Fibroblast of the conjunctiva (primary cell): ENCODE measurements at regions not wholly inside any gene's neighbourhood (a gene's known extent, or its start where the extent isn't known, plus 50 kb on each side); places are given as distances from the start of the nearest gene placed in this dataset.

Experiments
- DNase-seq: peaks from one replicate; pipeline ENCODE4 v3.0.0-alpha.2; 2010; ENCODE audit warnings: low read depth

DNA sequence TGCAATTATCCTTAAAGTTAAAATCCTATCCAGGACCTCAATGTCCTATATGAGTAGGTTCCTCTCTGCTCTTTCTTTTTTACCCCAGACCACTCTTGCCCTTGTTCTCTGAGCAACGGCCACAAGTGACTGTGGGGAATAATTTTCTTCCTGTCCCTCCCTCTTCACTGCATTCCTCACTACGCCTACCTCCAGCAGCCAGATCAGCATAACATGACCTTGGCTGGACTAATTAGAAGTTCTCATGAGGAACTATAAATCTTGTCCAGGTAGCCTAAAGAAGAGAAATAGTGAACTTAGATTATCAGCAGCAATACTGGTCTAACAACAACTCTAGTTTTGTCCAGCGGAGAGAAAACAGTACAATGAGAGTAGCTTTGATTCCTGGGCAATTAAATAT, 643.8 kb upstream of the KLHL29 start:
- no peak for DNase-seq

DNA sequence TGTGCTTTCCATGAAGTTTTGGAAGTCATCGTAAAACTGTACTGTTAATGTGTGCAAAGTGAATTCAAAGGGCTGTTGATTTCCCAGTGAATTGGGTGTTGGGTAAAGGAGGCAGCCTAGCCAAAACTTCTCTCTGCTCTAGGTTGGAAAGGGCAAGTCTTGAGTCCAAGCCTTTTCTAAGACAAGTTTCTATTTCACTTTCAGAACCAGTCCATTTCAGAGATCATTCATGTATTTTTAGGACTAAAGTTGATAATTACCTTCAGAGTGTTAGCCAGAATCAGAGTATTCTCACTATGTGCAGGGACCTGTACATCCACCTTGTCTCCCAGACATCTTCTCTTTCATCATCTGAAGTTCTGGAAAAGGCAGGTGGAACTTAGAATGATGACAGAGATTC, 636.1 kb upstream of the KLHL29 start:
- no peak for DNase-seq

GRCh38 chr2:22753476-22753875, 631.5 kb upstream of the KLHL29 start:
- no peak for DNase-seq

GRCh38 chr2:22756276-22757043, 628.5 kb upstream of the KLHL29 start:
- no peak for DNase-seq

- no peak for DNase-seq
Observed at GRCh38 chr2:22769497-22769896, 615.5 kb upstream of the KLHL29 start.

- DNase-seq, result no peak
Observed at GRCh38 chr2:22784566-22784965, 600.4 kb upstream of the KLHL29 start.

DNA sequence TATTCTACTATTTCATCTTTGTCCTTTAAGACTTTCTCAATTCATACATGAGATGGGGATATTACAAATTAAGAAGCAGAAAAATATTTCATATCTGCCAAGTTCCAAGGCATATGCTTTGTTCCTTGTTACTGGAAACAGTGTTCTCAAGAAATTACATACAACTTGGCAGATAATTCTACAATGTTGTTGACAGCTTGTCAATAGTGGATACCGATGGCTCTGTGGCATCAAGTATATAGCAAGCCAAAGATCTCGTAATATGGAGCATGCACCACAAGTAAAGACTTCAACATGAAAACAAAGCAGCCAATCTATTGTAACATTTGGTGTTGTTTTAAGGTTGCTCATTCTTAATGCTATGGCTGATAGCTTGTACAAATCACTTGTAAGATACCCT, 598.2 kb upstream of the KLHL29 start:
- DNase-seq, result no peak

GRCh38 chr2:22787745-22788144, 597.2 kb upstream of the KLHL29 start:
- DNase-seq, result no peak

- no peak for DNase-seq
Observed at GRCh38 chr2:22788749-22789327, 596.1 kb upstream of the KLHL29 start.

- no peak for DNase-seq
Observed at GRCh38 chr2:22795287-22795866, 589.6 kb upstream of the KLHL29 start.

GRCh38 chr2:22798386-22798785, 586.6 kb upstream of the KLHL29 start:
- DNase-seq, result no peak

DNA sequence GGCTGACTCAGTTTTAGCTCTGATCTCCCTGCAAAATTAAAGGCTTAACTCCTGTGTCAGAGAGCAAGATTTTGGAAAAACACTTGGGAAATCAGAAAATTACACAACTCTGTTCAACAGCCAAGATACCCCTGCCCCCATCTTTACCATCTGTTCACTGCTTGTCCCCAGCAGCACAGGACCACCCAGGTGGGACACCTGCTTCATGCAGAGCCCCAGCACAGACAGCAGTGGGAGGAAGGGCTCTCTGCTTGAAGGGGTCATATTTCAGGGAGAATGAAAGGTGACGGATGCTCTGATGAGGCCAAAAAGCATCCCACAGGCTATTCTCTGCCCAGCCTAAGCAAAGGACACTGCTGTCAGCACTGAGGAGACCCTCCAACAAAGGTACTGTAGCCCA, 584.6 kb upstream of the KLHL29 start:
- no peak for DNase-seq

GRCh38 chr2:22801071-22801470, 583.9 kb upstream of the KLHL29 start:
- DNase-seq, result no peak

GRCh38 chr2:22801970-22802369, 583.0 kb upstream of the KLHL29 start:
- no peak for DNase-seq

- DNase-seq, result no peak
Observed at GRCh38 chr2:22807872-22808271, 577.1 kb upstream of the KLHL29 start.

DNA sequence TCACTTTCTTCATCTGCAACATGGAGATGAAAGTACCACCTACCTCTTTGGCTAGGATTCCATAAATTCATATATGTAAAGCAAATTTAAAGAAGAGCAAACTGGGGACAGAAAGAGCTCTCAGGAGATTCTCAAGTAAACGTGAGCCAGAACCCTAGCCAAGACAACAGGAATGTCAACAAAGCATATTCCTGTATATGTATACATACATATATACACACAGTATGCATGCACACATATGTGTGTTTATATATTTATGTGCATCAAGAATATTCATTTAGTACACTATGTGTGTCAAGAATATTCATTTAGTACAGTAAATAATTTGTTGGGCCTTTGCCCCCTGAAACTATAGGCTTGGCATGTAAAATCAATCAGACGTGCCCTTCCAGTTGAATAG, 574.4 kb upstream of the KLHL29 start:
- no peak for DNase-seq

DNA sequence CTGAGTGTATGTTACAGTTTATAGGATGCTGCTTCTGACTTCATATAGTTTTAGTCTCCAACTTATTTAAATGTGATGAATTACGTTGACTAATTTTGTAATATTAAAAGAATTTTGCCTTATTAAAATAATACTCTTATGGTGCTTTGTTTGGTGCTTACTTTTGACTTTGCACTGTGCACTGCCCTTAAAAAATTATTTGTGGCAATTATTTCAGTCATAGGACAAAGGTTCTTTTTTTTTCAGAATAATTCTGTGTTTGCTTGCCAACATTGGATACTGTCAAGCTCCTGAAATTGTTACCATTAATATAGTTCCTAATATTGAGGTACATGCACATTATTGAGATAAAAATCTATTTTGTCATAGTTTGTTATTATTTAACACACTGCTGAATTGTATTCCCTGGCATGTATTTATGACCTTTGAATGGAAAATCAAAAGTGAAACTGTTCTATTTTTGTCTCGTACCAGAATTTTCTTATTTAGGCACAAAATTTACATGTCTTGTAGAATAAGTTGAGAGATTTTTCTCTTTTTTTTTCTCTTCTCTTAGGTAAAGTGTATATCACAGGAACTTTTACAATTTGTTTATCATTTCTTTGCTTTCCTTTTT, 572.8 kb upstream of the KLHL29 start:
- no peak for DNase-seq

DNA sequence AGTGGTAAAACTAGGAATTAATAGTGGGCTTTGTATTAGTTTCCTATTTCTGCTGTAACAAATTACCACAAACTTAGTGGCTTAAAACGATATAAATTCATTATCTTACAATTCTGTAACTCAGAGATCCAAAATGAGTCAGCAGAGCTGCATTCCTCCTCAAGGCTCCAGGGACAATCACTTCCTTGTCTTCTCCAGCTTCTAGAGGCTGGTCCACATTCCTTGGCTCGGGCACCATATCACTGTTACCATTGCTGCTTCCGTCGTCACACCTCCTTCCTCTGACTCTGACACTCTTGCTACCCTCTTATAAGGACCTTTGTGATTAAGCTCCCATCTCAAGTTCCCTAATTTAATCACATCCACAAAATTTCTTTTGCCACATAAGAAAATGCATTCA, 567.8 kb upstream of the KLHL29 start:
- no peak for DNase-seq

- DNase-seq, result no peak
Observed at GRCh38 chr2:22821458-22821857, 563.5 kb upstream of the KLHL29 start.

- no peak for DNase-seq
Observed at GRCh38 chr2:22822835-22823234, 562.1 kb upstream of the KLHL29 start.

- DNase-seq, result no peak
Observed at GRCh38 chr2:22824618-22825017, 560.4 kb upstream of the KLHL29 start.

DNA sequence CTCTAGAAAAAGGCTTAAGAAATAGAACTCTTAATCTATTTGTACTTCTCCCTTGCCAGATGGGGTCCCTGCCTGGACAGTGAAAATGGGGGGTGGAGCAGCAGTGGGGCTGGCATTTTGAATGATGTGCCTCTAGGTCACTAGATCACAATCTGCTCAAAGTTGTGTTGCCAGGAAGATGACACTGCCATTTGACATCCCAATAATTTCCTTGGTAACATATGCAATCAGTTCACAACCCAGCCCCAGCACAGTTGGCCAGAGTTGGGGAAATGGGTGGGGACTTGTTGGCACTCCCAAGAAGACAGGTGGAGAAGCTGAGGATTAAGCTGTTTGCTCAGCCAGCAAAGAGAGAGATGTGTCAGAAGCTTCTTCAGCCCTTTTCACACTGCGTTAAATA, 558.3 kb upstream of the KLHL29 start:
- no peak for DNase-seq

DNA sequence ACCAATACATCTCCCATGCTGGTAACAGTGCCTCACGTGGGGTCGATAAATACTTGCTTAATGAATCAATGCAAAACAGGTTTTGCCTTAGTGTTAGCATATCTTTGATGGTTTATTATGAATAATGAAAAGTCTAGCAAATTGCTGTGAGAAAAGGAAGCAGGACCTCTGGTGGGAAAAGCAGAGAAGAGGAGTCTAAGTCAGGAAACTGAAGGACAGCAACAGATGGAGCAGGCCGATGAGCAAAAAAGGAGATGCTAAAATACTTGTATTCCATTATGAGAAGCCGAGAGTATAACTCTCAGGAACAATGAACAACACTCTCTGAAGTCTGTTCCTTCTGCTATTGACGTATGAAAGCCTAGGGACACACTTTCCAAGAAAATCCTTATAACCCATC, 555.2 kb upstream of the KLHL29 start:
- DNase-seq, result no peak
